GM12878 (cell line): ENCODE measurements at regions not wholly inside any gene's neighbourhood (a gene's known extent, or its start where the extent isn't known, plus 50 kb on each side); places are given as distances from the start of the nearest gene placed in this dataset.
"Not testable (repeated sequence)": the region's sequence is repeated elsewhere in the genome, so short reads cannot be mapped to it uniquely, and the experiment has no call there.

Experiments
- ATAC-seq: fragments of 200-7000 bp; cut with Tn5 transposase; 3 replicates; pipeline ENCODE4 v1.9.1; 2020; ENCODE audit warnings: mild to moderate bottlenecking, moderate library complexity
- BruUV-seq: library from RNA; stranded (reverse); fragments of 400-500 nt; replicated peaks from 2 replicates; lab custom pipeline; 2021; lab: Mats Ljungman, UMichigan
- CTCF ChIA-PET: fragments of 300-600 bp; sonication (Branson Sonifier 250); formaldehyde crosslinking; extraction: SDS; loops from one replicate; lab custom pipeline; 2021; ENCODE audit warnings: inconsistent platforms; lab: Yijun Ruan, JAX
- POLR2A ChIA-PET: fragments of 350-600 bp; formaldehyde crosslinking; extraction: SDS; loops from one replicate; lab custom pipeline; 2021; ENCODE audit warnings: inconsistent platforms; lab: Charles Lee
- RAD21 ChIA-PET: fragments of 300-600 bp; sonication (Branson Sonifier 250); formaldehyde crosslinking; loops from one replicate; lab custom pipeline; 2023; ENCODE audit warnings: antibody characterized with exemption; ENCODE audit not compliant: unreplicated experiment; lab: Charles Lee
- SMC1A ChIA-PET: fragments of 300-600 bp; sonication (Branson Sonifier 250); formaldehyde crosslinking; loops from one replicate; lab custom pipeline; 2023; ENCODE audit not compliant: unreplicated experiment, uncharacterized antibody; lab: Charles Lee
- DNase-seq: peaks from one replicate; pipeline ENCODE4 v3.0.0-alpha.2; 2011; ENCODE audit warnings: low read depth, low spot score
- FAIRE-seq: peaks from 3 replicates; lab custom pipeline; 2011; peaks lifted over from hg19 to GRCh38; lab: Jason Lieb, UNC
- H2AFZ ChIP-seq: 2 replicates; pipeline ENCODE4 v1.6.0; 2011; ENCODE audit warnings: low read depth, low read length, control low read depth; ENCODE audit not compliant: control insufficient read depth
- H3K27ac ChIP-seq: 2 replicates; pipeline ENCODE4 v1.5.1; 2011; ENCODE audit warnings: control low read depth; ENCODE audit not compliant: control insufficient read depth, insufficient read depth
- H3K27me3 ChIP-seq, 2 experiments: replicated peaks in 1 of 2; 2 replicates each; pipeline versions ENCODE4 v1.6.0 to v1.6.1; 2011; ENCODE audit warnings: low read length in 1 of 2; ENCODE audit not compliant: control insufficient read depth in 2 of 2, insufficient read depth in 2 of 2
- H3K36me3 ChIP-seq, 2 experiments: 2 replicates each; pipeline ENCODE4 v1.5.1; 2011; ENCODE audit warnings: low read length in 1 of 2; ENCODE audit not compliant: control insufficient read depth in 2 of 2, insufficient read depth in 2 of 2
- H3K4me1 ChIP-seq: 2 replicates; pipeline ENCODE4 v1.6.1; 2011; ENCODE audit warnings: mild to moderate bottlenecking, low read length, moderate library complexity, mixed read lengths; ENCODE audit not compliant: control insufficient read depth, insufficient read depth
- H3K4me2 ChIP-seq: 2 replicates; pipeline ENCODE4 v1.6.0; 2011; ENCODE audit warnings: control low read depth; ENCODE audit not compliant: control insufficient read depth, insufficient read depth
- H3K4me3 ChIP-seq: fragments of 200-600 bp; sonication (generic); 2 replicates; pipeline ENCODE4 v1.5.1; 2016
- H3K79me2 ChIP-seq: 2 replicates; pipeline ENCODE4 v1.6.0; 2011; ENCODE audit warnings: low read length; ENCODE audit not compliant: control insufficient read depth, insufficient read depth
- H3K9ac ChIP-seq: 2 replicates; pipeline ENCODE4 v1.8.0; 2011; ENCODE audit warnings: low read length, control low read depth, mixed read lengths; ENCODE audit not compliant: control insufficient read depth, insufficient read depth
- H3K9me3 ChIP-seq: replicated peaks from 3 replicates; pipeline ENCODE4 v1.5.1; 2011; ENCODE audit warnings: mild to moderate bottlenecking, low read length; ENCODE audit not compliant: control insufficient read depth, insufficient read depth
- H4K20me1 ChIP-seq: 2 replicates; pipeline ENCODE4 v1.6.0; 2011; ENCODE audit not compliant: control insufficient read depth, insufficient read depth
- NBN ChIP-seq: fragments of 450-650 bp; IDR thresholded peaks from 2 replicates; pipeline ENCODE4 v1.6.1; 2016
- RUNX3 ChIP-seq: IDR thresholded peaks from 2 replicates; pipeline ENCODE4 v1.6.1; 2012; ENCODE audit warnings: low read length, inconsistent platforms
- TARDBP ChIP-seq: IDR thresholded peaks from 2 replicates; pipeline ENCODE4 v1.6.1; 2016; ENCODE audit warnings: borderline replicate concordance
- ZNF207 ChIP-seq: fragments of 450-650 bp; IDR thresholded peaks from 2 replicates; pipeline ENCODE4 v1.6.1; 2014; ENCODE audit warnings: antibody characterized with exemption, mild to moderate bottlenecking, borderline replicate concordance
- ZNF217 ChIP-seq: fragments of 450-650 bp; IDR thresholded peaks from 2 replicates; pipeline ENCODE4 v1.6.1; 2017; ENCODE audit warnings: antibody characterized with exemption, mild to moderate bottlenecking
- ZNF24 ChIP-seq: fragments of 450-650 bp; IDR thresholded peaks from 2 replicates; pipeline ENCODE4 v1.6.1; 2017; ENCODE audit warnings: antibody characterized with exemption, mild to moderate bottlenecking
- WGBS: methylation state at CpG from one replicate; pipeline ENCODE4 v1.1.6; 2016; ENCODE audit warnings: low lambda C conversion rate; ENCODE audit not compliant: insufficient replicate concordance, insufficient coverage; ENCODE audit errors: missing lambda C conversion rate; 5-methylcytosine and 5-hydroxymethylcytosine counted together
- in situ Hi-C: fragments of 300-500 bp; cut with MboI; formaldehyde crosslinking; loops from 9 replicates; pipeline ENCODE4 v1.14.3; 2018; ENCODE audit warnings: mixed read lengths
- intact Hi-C: fragments of 100-400 bp; cut with micrococcal nuclease; formaldehyde crosslinking; loops from one replicate; pipeline ENCODE4 v1.14.2; 2022; ENCODE audit not compliant: unreplicated experiment

GRCh38 chr2:144619760-144620159 lies 99.8 kb upstream of the ZEB2 start:
- Histone ChIP-seq H3K27ac (no peak overlapping the region), H3K4me1 (no peaks in the 10 kb centered on the region), H3K9me3 (no peaks in the 10 kb centered on the region; the same call in 1 of the 3 replicates), H3K79me2 (no peaks in the 10 kb centered on the region), H3K9ac (no peak overlapping the region), H3K4me2 (no peak overlapping the region), H4K20me1 (no peaks in the 10 kb centered on the region), H3K36me3 (no peaks in the 10 kb centered on the region), H3K27me3 (no peaks in the 10 kb centered on the region), H3K4me3 (no peak overlapping the region), H2AFZ (no peak overlapping the region)
- ChIA-PET SMC1A (interaction anchor here (1.1 kb wide), 1 partner anchor 170 kb away, joined by 4 read pairs; no protein-coding TSS in a partner anchor), CTCF (no interaction called here), RAD21 (no interaction called here), POLR2A (no interaction called here)
- intact Hi-C loops: no loop called here
- ATAC-seq (no peak; the same call in 2 of the 3 replicates), DNase-seq (no peak), FAIRE-seq (no peak)
- no TSS peak for BruUV-seq
- in situ Hi-C loops: no loop called here
- TF ChIP-seq NBN (no peak), ZNF24 (no peak), TARDBP (no peak), RUNX3 (0 out of 2 replicates have a peak, but pooled peaks have one; percentile 11), ZNF217 (0 out of 2 replicates have a peak, but pooled peaks have one; percentile 21), ZNF207 (no peak)
- WGBS: 0% methylated on average over 3 of the region's 3 CpGs

- not testable (repeated sequence) for BruUV-seq, DNase-seq, FAIRE-seq
Observed at GRCh38 chr2:144617171-144617570, 97.3 kb upstream of the ZEB2 start.

More at GRCh38 chr2:144617171-144617570, 97.3 kb upstream of the ZEB2 start:
- H3K4me3 ChIP-seq, RAD21 ChIA-PET, H3K4me2 ChIP-seq, in situ Hi-C loops, SMC1A ChIA-PET, POLR2A ChIA-PET, CTCF ChIA-PET, H3K79me2 ChIP-seq, H3K27me3 ChIP-seq, H3K9ac ChIP-seq, ATAC-seq, intact Hi-C loops, H3K27ac ChIP-seq, H3K9me3 ChIP-seq, H3K4me1 ChIP-seq, H2AFZ ChIP-seq, H4K20me1 ChIP-seq, H3K36me3 ChIP-seq: not testable (repeated sequence)
- WGBS: 68% methylated on average over 6 of the region's 6 CpGs
